SK-N-SH (cell line): ENCODE measurements at regions not wholly inside any gene's neighbourhood (a gene's known extent, or its start where the extent isn't known, plus 50 kb on each side); places are given as distances from the start of the nearest gene placed in this dataset.

Source experiments
- CTCF ChIA-PET: fragments of 300-600, 350-600 bp; formaldehyde crosslinking; extraction: SDS; loops from one replicate; lab custom pipeline; 2021; lab: Yijun Ruan, JAX
- POLR2A ChIA-PET: fragments of 350-600 bp; sonication (Branson Sonifier 250); formaldehyde crosslinking; extraction: SDS; loops from one replicate; lab custom pipeline; 2020; ENCODE audit warnings: antibody characterized with exemption, inconsistent platforms; lab: Yijun Ruan, JAX
- DNase-seq: peaks from one replicate; pipeline ENCODE4 v3.0.0; 2012
- H2AFZ ChIP-seq: fragments of 200-600 bp; sonication (generic); 2 replicates; pipeline ENCODE4 v1.8.1; 2016; ENCODE audit warnings: antibody characterized with exemption, mild to moderate bottlenecking, low read depth
- H3F3A ChIP-seq: fragments of 200-600 bp; sonication (generic); replicated peaks from 2 replicates; pipeline ENCODE3; 2016; ENCODE audit warnings: antibody characterized with exemption, mild to moderate bottlenecking; ENCODE audit not compliant: insufficient read depth
- H3K27ac ChIP-seq, 2 experiments: fragments of 200-500 bp in 1 of 2; fragments of 200-600 bp in 1 of 2; sonication (Bioruptor generic) in 1 of 2; sonication (generic), shearing (Covaris generic) in 1 of 2; 2 replicates each; pipeline versions ENCODE4 v1.5.1 to v1.6.1; 2014 to 2016; ENCODE audit warnings: low read depth in 2 of 2, inconsistent platforms in 1 of 2, low read length in 1 of 2, mild to moderate bottlenecking in 1 of 2, mixed read lengths in 1 of 2
- H3K27me3 ChIP-seq: fragments of 200-600 bp; sonication (generic), shearing (Covaris generic); 2 replicates; pipeline ENCODE4 v1.6.1; 2016; ENCODE audit warnings: mixed run types; ENCODE audit not compliant: insufficient read depth
- H3K36me3 ChIP-seq, 2 experiments: fragments of 200-500 bp in 1 of 2; fragments of 200-600 bp in 1 of 2; sonication (Bioruptor generic) in 1 of 2; sonication (generic) in 1 of 2; replicated peaks in 1 of 2; 2 replicates each; pipeline versions ENCODE3 to v1.5.1; 2014 to 2016; ENCODE audit warnings: low read length in 1 of 2, mild to moderate bottlenecking in 1 of 2; ENCODE audit not compliant: insufficient read depth in 2 of 2, control insufficient read depth in 1 of 2
- H3K4me1 ChIP-seq, 2 experiments: fragments of 200-500 bp in 1 of 2; fragments of 200-600 bp in 1 of 2; sonication (Bioruptor generic) in 1 of 2; sonication (generic), shearing (Covaris generic) in 1 of 2; 2 replicates each; pipeline versions ENCODE4 v1.5.1 to v1.6.1; 2014 to 2016; ENCODE audit warnings: low read depth in 1 of 2, low read length in 1 of 2, mixed run types in 1 of 2; ENCODE audit not compliant: insufficient read depth in 2 of 2, control insufficient read depth in 1 of 2
- H3K4me2 ChIP-seq: fragments of 200-600 bp; sonication (generic), shearing (Covaris generic); 2 replicates; pipeline ENCODE4 v1.6.1; 2017; ENCODE audit warnings: mixed run types
- H3K4me3 ChIP-seq, 2 experiments: fragments of 200-500 bp in 1 of 2; fragments of 200-600 bp in 1 of 2; sonication (Bioruptor generic) in 1 of 2; sonication (generic), shearing (Covaris generic) in 1 of 2; 2 replicates each; pipeline versions ENCODE4 v1.5.1 to v1.8.1; 2014 to 2016; ENCODE audit warnings: low read depth in 2 of 2, inconsistent platforms in 1 of 2, low read length in 1 of 2, mild to moderate bottlenecking in 1 of 2, mixed read lengths in 1 of 2, moderate library complexity in 1 of 2
- H3K79me2 ChIP-seq: fragments of 200-600 bp; sonication (generic); 2 replicates; pipeline ENCODE4 v1.8.1; 2017; ENCODE audit warnings: mild to moderate bottlenecking; ENCODE audit not compliant: insufficient read depth
- H3K9ac ChIP-seq: fragments of 200-600 bp; sonication (generic); 2 replicates; pipeline ENCODE4 v1.6.1; 2017; ENCODE audit warnings: mixed run types
- H3K9me2 ChIP-seq: fragments of 200-600 bp; sonication (generic); 2 replicates; pipeline ENCODE4 v1.6.1; 2017; ENCODE audit warnings: mixed run types
- H3K9me3 ChIP-seq: fragments of 200-600 bp; sonication (generic); 2 replicates; pipeline ENCODE4 v1.6.1; 2017; ENCODE audit warnings: mixed run types, mild to moderate bottlenecking, moderate library complexity
- H4K20me1 ChIP-seq: fragments of 200-600 bp; sonication (generic); 2 replicates; pipeline ENCODE4 v1.6.1; 2017; ENCODE audit warnings: mild to moderate bottlenecking, mixed run types; ENCODE audit not compliant: insufficient read depth
- ELF1 ChIP-seq: IDR thresholded peaks from 2 replicates; pipeline ENCODE4 v1.4.0; 2012
- EP300 ChIP-seq, 2 experiments: IDR thresholded peaks; 2 replicates each; pipeline versions ENCODE4 v1.4.0 to v1.6.1; 2012; ENCODE audit warnings: borderline replicate concordance in 1 of 2, low read depth in 1 of 2, low read length in 1 of 2
- EZH2phosphoT487 ChIP-seq: fragments of 200-600 bp; sonication (generic); IDR thresholded peaks from 2 replicates; pipeline ENCODE4 v1.6.1; 2017; ENCODE audit warnings: low read depth, mixed run types, mild to moderate bottlenecking, antibody characterized with exemption, moderate library complexity, borderline replicate concordance
- FOSL2 ChIP-seq: IDR thresholded peaks from 2 replicates; pipeline ENCODE4 v1.4.0; 2012; ENCODE audit warnings: low read depth, mild to moderate bottlenecking, moderate library complexity, borderline replicate concordance
- FOXJ3 ChIP-seq: sonication (generic); formaldehyde crosslinking; IDR thresholded peaks from 2 replicates; pipeline ENCODE4 v1.5.1; 2020; ENCODE audit warnings: mild to moderate bottlenecking, missing genetic modification reagents
- FOXM1 ChIP-seq: IDR thresholded peaks from 2 replicates; pipeline ENCODE4 v1.4.0; 2012; ENCODE audit warnings: low read depth, mild to moderate bottlenecking
- GABPA ChIP-seq: IDR thresholded peaks from 2 replicates; pipeline ENCODE4 v1.4.0; 2012; ENCODE audit warnings: low read depth, mild to moderate bottlenecking
- JUND ChIP-seq: IDR thresholded peaks from 2 replicates; pipeline ENCODE4 v1.4.0; 2012
- MEF2A ChIP-seq: IDR thresholded peaks from 2 replicates; pipeline ENCODE4 v1.4.0; 2012; ENCODE audit warnings: low read depth, borderline replicate concordance
- MXI1 ChIP-seq: IDR thresholded peaks from 2 replicates; pipeline ENCODE4 v1.6.1; 2012; ENCODE audit warnings: mild to moderate bottlenecking, low read depth, low read length, improper control_type of control experiment
- NFIC ChIP-seq: IDR thresholded peaks from 2 replicates; pipeline ENCODE4 v1.4.0; 2012; ENCODE audit warnings: borderline replicate concordance
- NRF1 ChIP-seq: IDR thresholded peaks from 2 replicates; pipeline ENCODE4 v1.6.1; 2012; ENCODE audit warnings: low read depth, mild to moderate bottlenecking, low read length
- POLR2AphosphoS5 ChIP-seq: IDR thresholded peaks from 2 replicates; pipeline ENCODE4 v1.6.1; 2012; ENCODE audit warnings: low read depth, low read length
- RAD21 ChIP-seq: IDR thresholded peaks from 2 replicates; pipeline ENCODE4 v1.6.1; 2012; ENCODE audit warnings: mild to moderate bottlenecking, low read length
- RCOR1 ChIP-seq: fragments of 150-350 bp; IDR thresholded peaks from 2 replicates; pipeline ENCODE4 v1.6.1; 2017; ENCODE audit warnings: antibody characterized with exemption, low read length
- RXRA ChIP-seq: IDR thresholded peaks from 2 replicates; pipeline ENCODE4 v1.4.0; 2012; ENCODE audit warnings: low read depth, mild to moderate bottlenecking, borderline replicate concordance
- SIN3A ChIP-seq: IDR thresholded peaks from 2 replicates; pipeline ENCODE4 v1.6.1; 2012; ENCODE audit warnings: low read depth, mild to moderate bottlenecking, low read length, moderate library complexity, borderline replicate concordance
- SMC3 ChIP-seq: IDR thresholded peaks from 2 replicates; pipeline ENCODE4 v1.6.1; 2012; ENCODE audit warnings: low read depth, low read length, improper control_type of control experiment
- TAF1 ChIP-seq: IDR thresholded peaks from 2 replicates; pipeline ENCODE4 v1.6.1; 2012; ENCODE audit warnings: low read depth, mild to moderate bottlenecking, low read length, moderate library complexity, borderline replicate concordance
- TCF12 ChIP-seq: IDR thresholded peaks from 2 replicates; pipeline ENCODE4 v1.4.0; 2012
- TEAD4 ChIP-seq: IDR thresholded peaks from 2 replicates; pipeline ENCODE4 v1.4.0; 2012; ENCODE audit warnings: mild to moderate bottlenecking, borderline replicate concordance; ENCODE audit not compliant: insufficient read depth
- USF2 ChIP-seq: fragments of 150-350 bp; IDR thresholded peaks from 2 replicates; pipeline ENCODE4 v1.6.1; 2017; ENCODE audit warnings: antibody characterized with exemption, low read length, low read depth, borderline replicate concordance
- YY1 ChIP-seq: IDR thresholded peaks from 2 replicates; pipeline ENCODE4 v1.4.0; 2012; ENCODE audit warnings: low read depth, mild to moderate bottlenecking
- WGBS: methylation state at CpG from one replicate; pipeline ENCODE4 v1.1.6; 2017; ENCODE audit warnings: low lambda C conversion rate; 5-methylcytosine and 5-hydroxymethylcytosine counted together
- TF ChIP-seq, protein P1 (sequence below): IDR thresholded peaks from 2 replicates; pipeline ENCODE4 v1.4.0; 2012; ENCODE audit warnings: low read depth, borderline replicate concordance
- TF ChIP-seq, protein P2 (sequence below): IDR thresholded peaks from 2 replicates; pipeline ENCODE4; 2012

DNA sequence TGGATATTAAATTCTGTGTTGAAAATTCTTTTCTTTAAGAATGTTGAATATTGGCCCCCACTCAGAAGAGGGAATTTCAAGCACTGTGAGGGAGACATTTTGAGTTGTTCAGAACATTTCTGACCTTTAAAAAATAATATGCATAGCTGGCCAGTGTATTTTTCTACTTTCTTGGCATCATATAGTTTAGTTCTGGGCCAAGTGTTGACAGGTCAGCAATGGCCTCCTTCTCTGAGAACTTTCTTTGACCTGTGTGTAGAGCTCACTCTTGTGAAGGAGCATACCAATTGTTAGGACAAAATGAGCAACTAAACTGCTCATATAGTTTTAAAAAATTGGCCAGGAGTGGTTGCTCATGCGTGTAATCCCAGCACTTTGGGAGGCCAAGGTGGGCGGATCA is 376.0 kb downstream of the LRRC70 start (continued):
- TF ChIP-seq, protein P1, sequence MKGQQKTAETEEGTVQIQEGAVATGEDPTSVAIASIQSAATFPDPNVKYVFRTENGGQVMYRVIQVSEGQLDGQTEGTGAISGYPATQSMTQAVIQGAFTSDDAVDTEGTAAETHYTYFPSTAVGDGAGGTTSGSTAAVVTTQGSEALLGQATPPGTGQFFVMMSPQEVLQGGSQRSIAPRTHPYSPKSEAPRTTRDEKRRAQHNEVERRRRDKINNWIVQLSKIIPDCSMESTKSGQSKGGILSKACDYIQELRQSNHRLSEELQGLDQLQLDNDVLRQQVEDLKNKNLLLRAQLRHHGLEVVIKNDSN, result no peak

- ChIA-PET CTCF (interaction anchor here (0.6 kb wide), 1 partner anchor 13 kb away, joined by 3 read pairs; no protein-coding TSS in a partner anchor), POLR2A (no interaction called here)
- TF ChIP-seq YY1 (no peak), POLR2AphosphoS5 (peak; percentile 81; the same call in 1 of the 2 replicates), RCOR1 (no peak), MXI1 (no peak), RXRA (0 out of 2 replicates have a peak, but pooled peaks have one; percentile 42), MEF2A (no peak; the same call in 1 of the 2 replicates), FOXJ3 (CRISPR knock-in tag) (no peak), ELF1 (peak; percentile 14; the same call in 1 of the 2 replicates), EZH2phosphoT487 (no peak), SIN3A (0 out of 2 replicates have a peak, but pooled peaks have one; percentile 34), RAD21 (no peak), GABPA (no peak; the same call in 1 of the 2 replicates), NFIC (peak; percentile 96), JUND (peak; percentile 88), EP300 (IDR thresholded peaks at IDR 0.05; ENCODE audit: borderline replicate concordance in 1 of 2, low read depth in 1 of 2, low read length in 1 of 2) (peak; percentile 34 to 98; a peak in 2 of 4 replicates), TEAD4 (peak; percentile 95), SMC3 (no peak), USF2 (no peak), FOSL2 (peak; percentile 81; the same call in 1 of the 2 replicates), FOXM1 (peak; percentile 94), NRF1 (no peak), TAF1 (no peak), TCF12 (peak; percentile 98)
- TF ChIP-seq, protein P2, sequence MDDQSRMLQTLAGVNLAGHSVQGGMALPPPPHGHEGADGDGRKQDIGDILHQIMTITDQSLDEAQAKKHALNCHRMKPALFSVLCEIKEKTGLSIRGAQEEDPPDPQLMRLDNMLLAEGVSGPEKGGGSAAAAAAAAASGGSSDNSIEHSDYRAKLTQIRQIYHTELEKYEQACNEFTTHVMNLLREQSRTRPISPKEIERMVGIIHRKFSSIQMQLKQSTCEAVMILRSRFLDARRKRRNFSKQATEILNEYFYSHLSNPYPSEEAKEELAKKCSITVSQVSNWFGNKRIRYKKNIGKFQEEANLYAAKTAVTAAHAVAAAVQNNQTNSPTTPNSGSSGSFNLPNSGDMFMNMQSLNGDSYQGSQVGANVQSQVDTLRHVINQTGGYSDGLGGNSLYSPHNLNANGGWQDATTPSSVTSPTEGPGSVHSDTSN, result peak; percentile 98
- Histone ChIP-seq H3K4me3 (no peak overlapping the region), H3F3A (peaks cover 10% of the 10 kb centered on the region), H3K9me2 (no peaks in the 10 kb centered on the region), H3K27me3 (no peaks in the 10 kb centered on the region), H4K20me1 (no peaks in the 10 kb centered on the region), H2AFZ (no peak overlapping the region), H3K9me3 (no peaks in the 10 kb centered on the region), H3K79me2 (no peaks in the 10 kb centered on the region), H3K4me1 (no peaks in the 10 kb centered on the region), H3K9ac (no peak overlapping the region), H3K36me3 (no peaks in the 10 kb centered on the region), H3K4me2 (peak overlapping the region; percentile 8), H3K27ac (peak overlapping the region in 1 of 2 experiments; percentile 50; a peak in 2 of 4 replicates)
- no peak for DNase-seq
- 4% methylated on average over 1 of the region's 1 CpG for WGBS
Observed at GRCh38 chr5:62948301-62948700, 369.7 kb downstream of the LRRC70 start.
